Cardiac muscle cell (in vitro differentiated cells and primary cell): ENCODE measurements at regions not wholly inside any gene's neighbourhood (a gene's known extent, or its start where the extent isn't known, plus 50 kb on each side); places are given as distances from the start of the nearest gene placed in this dataset.

ENCODE experiments used
- DNase-seq, 2 donors: peaks; one replicate each; pipeline versions ENCODE4 v3.0.0 to v3.0.0-alpha.2; 2010 to 2017; ENCODE audit warnings: low read depth in 1 of 2, low spot score in 1 of 2
- H3K27ac ChIP-seq: fragments of 200-600 bp; sonication (generic); 2 replicates; pipeline ENCODE4 v1.5.1; 2016
- H3K27me3 ChIP-seq: fragments of 200-600 bp; sonication (generic); 2 replicates; pipeline ENCODE4 v1.6.0; 2016; ENCODE audit warnings: control low read depth
- H3K36me3 ChIP-seq: fragments of 200-600 bp; sonication (generic); 2 replicates; pipeline ENCODE4 v1.5.1; 2016; ENCODE audit warnings: control low read depth
- H3K4me1 ChIP-seq: fragments of 200-600 bp; sonication (generic); 2 replicates; pipeline ENCODE4 v1.8.1; 2017; ENCODE audit warnings: low read depth, mild to moderate bottlenecking, mixed run types
- H3K4me3 ChIP-seq: fragments of 200-600 bp; sonication (generic); 2 replicates; pipeline ENCODE4 v1.5.1; 2016; ENCODE audit warnings: mild to moderate bottlenecking
- H3K9me3 ChIP-seq: fragments of 200-600 bp; sonication (generic); 2 replicates; pipeline ENCODE4 v1.5.1; 2017; ENCODE audit warnings: low read depth, mild to moderate bottlenecking, control low read depth
- TF ChIP-seq, protein P1 (sequence below): IDR thresholded peaks from 2 replicates; pipeline ENCODE4 v1.5.1; 2012; ENCODE audit warnings: low read depth, mild to moderate bottlenecking, low read length

DNA sequence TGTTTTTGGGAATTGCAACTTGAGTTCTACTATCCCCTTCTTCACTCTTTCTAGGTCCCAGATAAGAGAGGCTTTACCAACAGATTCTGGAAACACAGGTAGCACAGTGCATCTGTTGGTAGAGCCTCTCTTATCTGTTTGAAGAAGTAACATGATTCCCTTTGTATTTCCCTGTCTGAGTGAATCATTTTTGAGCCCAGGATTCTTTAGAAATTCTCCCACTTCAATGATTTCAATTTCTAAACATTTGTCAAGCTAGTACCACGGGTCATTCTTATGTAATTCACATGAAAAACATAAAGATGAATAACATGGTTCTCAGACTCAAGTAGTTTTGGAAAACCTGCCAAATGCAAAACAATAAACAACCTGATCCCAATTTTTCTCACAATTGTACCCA, 72.0 kb upstream of the DUSP10 start:
- H3K4me3 ChIP-seq, result no peak overlapping the region
- no peaks in the 10 kb centered on the region for H3K36me3 ChIP-seq
- no peak overlapping the region for H3K27ac ChIP-seq
- H3K4me1 ChIP-seq, result no peaks in the 10 kb centered on the region
- DNase-seq, result no peak
- TF ChIP-seq, protein P1, sequence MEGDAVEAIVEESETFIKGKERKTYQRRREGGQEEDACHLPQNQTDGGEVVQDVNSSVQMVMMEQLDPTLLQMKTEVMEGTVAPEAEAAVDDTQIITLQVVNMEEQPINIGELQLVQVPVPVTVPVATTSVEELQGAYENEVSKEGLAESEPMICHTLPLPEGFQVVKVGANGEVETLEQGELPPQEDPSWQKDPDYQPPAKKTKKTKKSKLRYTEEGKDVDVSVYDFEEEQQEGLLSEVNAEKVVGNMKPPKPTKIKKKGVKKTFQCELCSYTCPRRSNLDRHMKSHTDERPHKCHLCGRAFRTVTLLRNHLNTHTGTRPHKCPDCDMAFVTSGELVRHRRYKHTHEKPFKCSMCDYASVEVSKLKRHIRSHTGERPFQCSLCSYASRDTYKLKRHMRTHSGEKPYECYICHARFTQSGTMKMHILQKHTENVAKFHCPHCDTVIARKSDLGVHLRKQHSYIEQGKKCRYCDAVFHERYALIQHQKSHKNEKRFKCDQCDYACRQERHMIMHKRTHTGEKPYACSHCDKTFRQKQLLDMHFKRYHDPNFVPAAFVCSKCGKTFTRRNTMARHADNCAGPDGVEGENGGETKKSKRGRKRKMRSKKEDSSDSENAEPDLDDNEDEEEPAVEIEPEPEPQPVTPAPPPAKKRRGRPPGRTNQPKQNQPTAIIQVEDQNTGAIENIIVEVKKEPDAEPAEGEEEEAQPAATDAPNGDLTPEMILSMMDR, result no peak
- H3K27me3 ChIP-seq, result no peaks in the 10 kb centered on the region
- no peaks in the 10 kb centered on the region for H3K9me3 ChIP-seq

DNA sequence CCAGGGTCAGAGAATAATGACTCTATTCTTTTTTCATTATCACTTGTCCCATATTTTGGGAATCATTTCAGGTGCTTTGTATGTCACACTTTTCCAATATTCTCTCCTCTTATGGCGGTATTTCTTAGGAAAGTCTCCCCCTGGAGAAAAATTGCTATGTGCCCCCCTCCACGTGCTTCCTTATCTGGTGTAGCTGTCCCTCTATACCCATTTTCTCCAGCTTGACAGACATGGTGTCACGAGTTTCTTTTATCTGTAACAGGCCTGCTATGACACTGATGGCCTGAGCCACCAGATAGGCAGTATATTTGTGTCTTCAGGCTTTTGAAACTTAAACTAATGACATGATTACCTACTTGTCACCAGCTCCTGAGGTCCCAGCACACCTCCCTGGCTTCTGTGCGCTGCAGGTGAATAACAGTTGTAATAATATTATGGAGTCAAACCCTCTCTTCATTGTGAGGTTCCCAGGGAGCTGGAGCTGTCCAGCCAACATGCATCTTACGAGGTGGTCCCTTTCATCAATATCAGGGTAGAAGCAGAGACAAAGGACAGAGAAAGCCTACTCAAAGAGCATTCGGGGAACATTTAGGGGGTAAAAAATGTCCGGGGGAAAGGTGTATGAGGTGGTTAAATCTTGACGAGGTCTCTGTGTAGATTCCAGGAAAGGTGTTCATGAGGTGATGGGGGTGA, 71.2 kb upstream of the DUSP10 start:
- Histone ChIP-seq H3K4me3 (no peak overlapping the region), H3K9me3 (no peaks in the 10 kb centered on the region), H3K36me3 (no peaks in the 10 kb centered on the region), H3K4me1 (no peaks in the 10 kb centered on the region), H3K27me3 (no peaks in the 10 kb centered on the region), H3K27ac (no peak overlapping the region)
- TF ChIP-seq, protein P1, result no peak
- peak in 1 of 2 donors; percentile 22 for DNase-seq

DNA sequence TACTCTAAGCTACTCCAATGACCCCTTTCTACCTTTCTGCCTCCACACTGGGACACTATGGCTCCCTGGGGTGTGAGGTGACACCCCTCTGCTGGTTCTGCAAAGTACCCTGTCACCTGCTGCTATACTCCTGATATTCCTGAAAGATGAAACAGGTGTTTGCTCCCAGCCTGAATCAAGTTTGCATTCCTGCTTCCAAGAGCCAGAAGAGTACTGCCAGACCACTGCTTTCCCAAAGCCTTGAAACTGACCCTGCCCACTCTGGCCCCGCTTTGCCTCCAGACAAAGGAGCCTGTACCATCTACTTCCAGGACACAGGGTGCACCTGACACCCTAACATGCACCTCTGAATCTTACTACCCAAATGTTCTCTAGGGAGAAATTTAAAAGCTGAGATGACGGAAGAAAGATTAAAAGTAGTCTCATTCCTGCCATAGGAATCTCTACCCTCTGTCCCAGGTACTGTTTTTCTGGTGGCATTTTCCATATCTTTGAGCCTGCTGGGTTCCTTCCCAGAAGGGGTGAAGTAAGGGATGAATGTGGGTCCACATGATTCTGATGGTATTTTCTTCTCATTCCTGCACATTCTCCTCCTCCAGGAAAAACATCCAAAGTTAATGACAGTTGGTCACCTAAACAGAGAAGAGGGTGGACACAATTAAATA, 70.3 kb upstream of the DUSP10 start:
- Histone ChIP-seq H3K9me3 (no peaks in the 10 kb centered on the region), H3K4me1 (no peaks in the 10 kb centered on the region), H3K27me3 (no peaks in the 10 kb centered on the region), H3K27ac (no peak overlapping the region), H3K36me3 (no peaks in the 10 kb centered on the region), H3K4me3 (no peak overlapping the region)
- no peak for DNase-seq
- TF ChIP-seq, protein P1, result no peak

DNA sequence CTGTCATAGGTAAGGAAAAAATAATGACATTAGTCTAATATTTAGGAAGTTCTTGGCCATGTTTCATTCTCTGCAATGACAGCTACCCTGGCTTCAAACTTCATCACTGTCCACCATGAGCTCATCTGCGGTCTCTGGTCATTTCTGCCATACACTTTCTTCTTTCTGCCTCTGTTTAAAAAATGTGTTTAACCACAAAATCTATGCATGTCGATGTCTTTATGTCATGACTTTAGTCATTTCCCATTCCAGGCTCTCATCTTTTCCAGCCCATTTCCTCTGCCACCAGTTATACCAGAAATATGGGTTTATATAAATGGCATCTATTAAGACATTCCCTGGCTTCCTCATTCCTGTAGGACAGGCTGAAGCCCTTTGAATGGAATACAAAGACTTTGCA, 68.5 kb upstream of the DUSP10 start:
- Histone ChIP-seq H3K9me3 (no peaks in the 10 kb centered on the region), H3K27ac (no peak overlapping the region), H3K4me3 (no peak overlapping the region), H3K36me3 (no peaks in the 10 kb centered on the region), H3K4me1 (no peaks in the 10 kb centered on the region), H3K27me3 (no peaks in the 10 kb centered on the region)
- TF ChIP-seq, protein P1, result no peak
- no peak for DNase-seq

DNA sequence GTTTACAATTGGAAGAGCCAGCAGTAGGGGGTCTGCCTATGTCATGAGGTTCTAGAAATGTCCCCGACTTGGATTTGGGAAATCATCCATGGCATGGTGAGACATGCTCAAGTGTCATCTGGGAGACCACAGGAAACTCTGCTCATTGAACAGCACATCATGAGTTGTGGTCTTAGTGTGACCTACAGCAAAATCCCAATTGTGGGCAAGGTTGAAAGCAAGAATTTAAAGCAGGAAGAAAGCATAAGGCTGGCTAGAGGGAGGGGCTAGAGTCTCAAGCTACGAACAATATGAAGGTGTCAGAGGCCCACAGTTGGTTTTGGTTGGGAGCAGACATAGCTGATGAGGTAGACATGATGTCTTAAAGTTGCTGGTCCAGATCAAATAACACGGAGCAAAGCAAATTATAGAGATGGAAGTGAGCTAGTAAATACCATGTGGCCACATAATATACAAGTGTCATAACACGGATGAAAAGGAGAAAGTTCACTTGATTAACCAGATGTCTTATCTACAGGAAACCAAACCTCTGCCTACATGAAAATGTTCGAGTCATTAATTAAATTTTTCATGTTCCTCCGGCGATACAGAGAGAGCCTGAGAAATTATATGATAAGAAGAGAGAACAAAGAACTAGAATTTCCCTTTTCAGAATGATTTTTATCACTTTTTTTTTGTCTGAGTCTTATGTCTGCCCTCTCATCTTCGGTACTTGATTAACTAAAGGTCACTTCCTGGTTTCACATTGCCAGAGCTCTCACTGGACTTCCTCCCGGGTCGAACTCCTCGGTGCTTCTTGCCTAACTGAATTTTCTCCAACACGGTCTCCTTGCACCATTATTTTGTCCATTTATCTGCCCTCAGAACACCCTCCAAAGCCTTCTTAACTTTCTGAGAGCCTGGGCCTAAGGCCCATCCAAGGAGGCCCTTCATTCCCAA, 67.5 kb upstream of the DUSP10 start:
- Histone ChIP-seq H3K4me1 (no peaks in the 10 kb centered on the region), H3K36me3 (no peaks in the 10 kb centered on the region), H3K9me3 (no peaks in the 10 kb centered on the region), H3K4me3 (no peak overlapping the region), H3K27me3 (no peaks in the 10 kb centered on the region), H3K27ac (no peak overlapping the region)
- TF ChIP-seq, protein P1, result no peak
- DNase-seq, result no peak
